Endothelial cell of umbilical vein (primary cell): ENCODE measurements at regions not wholly inside any gene's neighbourhood (a gene's known extent, or its start where the extent isn't known, plus 50 kb on each side); places are given as distances from the start of the nearest gene placed in this dataset.

Experiments used
- EZH2 ChIP-seq: IDR thresholded peaks from 2 replicates; pipeline ENCODE4 v1.6.1; 2012; ENCODE audit warnings: borderline replicate concordance, low read depth, mild to moderate bottlenecking, moderate library complexity, low read length, inconsistent platforms; ENCODE audit not compliant: severe bottlenecking
- FOS ChIP-seq: IDR thresholded peaks from 2 replicates; pipeline ENCODE4 v1.6.1; 2011; ENCODE audit warnings: mild to moderate bottlenecking, low read length, moderate library complexity, borderline replicate concordance; ENCODE audit not compliant: insufficient read depth
- MYC ChIP-seq: IDR thresholded peaks from one replicate; pipeline ENCODE4 v1.6.1; 2011; ENCODE audit warnings: mild to moderate bottlenecking, low read depth, low read length
- POLR2A ChIP-seq: IDR thresholded peaks from 2 replicates; pipeline ENCODE4 v1.6.1; 2012; ENCODE audit warnings: low read depth, mild to moderate bottlenecking, control low read depth, low read length
- POLR2AphosphoS5 ChIP-seq: IDR thresholded peaks from 2 replicates; pipeline ENCODE4 v1.6.1; 2012; ENCODE audit warnings: low read depth, mild to moderate bottlenecking, control low read depth, low read length, moderate library complexity; ENCODE audit not compliant: insufficient read depth
- TF ChIP-seq, protein P1 (sequence below), 2 donors: IDR thresholded peaks; 1 replicate in 1 of 2; 2 replicates in 1 of 2; pipeline ENCODE4 v1.5.1; 2011; ENCODE audit warnings: low read length in 2 of 2, mild to moderate bottlenecking in 2 of 2, moderate library complexity in 2 of 2, control low read depth in 1 of 2, inconsistent platforms in 1 of 2, low read depth in 1 of 2; ENCODE audit not compliant: insufficient read depth in 1 of 2; ENCODE audit errors: extremely low read depth in 1 of 2
- TF ChIP-seq, protein P2 (sequence below): IDR thresholded peaks from 2 replicates; pipeline ENCODE4 v1.6.1; 2011; ENCODE audit not compliant: insufficient read depth, insufficient read length

DNA sequence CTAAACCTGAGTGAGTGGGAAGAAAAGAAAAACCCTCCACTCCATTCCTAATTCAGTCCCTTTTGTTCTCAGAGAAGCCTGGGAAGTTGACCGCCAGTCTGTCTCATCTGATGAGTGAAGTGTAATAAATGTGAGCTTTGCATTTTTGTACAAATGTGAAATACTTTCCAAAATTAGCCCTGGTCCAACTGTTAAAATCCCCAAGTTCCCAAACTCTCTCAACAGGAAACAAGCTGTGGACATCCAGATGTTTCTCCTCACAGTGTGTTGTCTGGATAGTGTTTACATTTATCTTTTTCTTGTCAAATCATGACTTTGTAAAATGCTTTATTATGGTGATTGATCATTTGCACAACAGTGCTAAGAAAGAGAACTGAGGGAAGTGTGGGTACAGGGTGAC, 145.1 kb downstream of the TM2D1 start:
- TF ChIP-seq FOS = no peak
- TF ChIP-seq, protein P1, sequence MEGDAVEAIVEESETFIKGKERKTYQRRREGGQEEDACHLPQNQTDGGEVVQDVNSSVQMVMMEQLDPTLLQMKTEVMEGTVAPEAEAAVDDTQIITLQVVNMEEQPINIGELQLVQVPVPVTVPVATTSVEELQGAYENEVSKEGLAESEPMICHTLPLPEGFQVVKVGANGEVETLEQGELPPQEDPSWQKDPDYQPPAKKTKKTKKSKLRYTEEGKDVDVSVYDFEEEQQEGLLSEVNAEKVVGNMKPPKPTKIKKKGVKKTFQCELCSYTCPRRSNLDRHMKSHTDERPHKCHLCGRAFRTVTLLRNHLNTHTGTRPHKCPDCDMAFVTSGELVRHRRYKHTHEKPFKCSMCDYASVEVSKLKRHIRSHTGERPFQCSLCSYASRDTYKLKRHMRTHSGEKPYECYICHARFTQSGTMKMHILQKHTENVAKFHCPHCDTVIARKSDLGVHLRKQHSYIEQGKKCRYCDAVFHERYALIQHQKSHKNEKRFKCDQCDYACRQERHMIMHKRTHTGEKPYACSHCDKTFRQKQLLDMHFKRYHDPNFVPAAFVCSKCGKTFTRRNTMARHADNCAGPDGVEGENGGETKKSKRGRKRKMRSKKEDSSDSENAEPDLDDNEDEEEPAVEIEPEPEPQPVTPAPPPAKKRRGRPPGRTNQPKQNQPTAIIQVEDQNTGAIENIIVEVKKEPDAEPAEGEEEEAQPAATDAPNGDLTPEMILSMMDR (IDR thresholded peaks at IDR 0.05; ENCODE audit: extremely low read depth in 1 of 2, insufficient read depth in 1 of 2, low read depth in 1 of 2, low read length in 2 of 2) = no peak
- TF ChIP-seq EZH2 = no peak
- TF ChIP-seq, protein P2, sequence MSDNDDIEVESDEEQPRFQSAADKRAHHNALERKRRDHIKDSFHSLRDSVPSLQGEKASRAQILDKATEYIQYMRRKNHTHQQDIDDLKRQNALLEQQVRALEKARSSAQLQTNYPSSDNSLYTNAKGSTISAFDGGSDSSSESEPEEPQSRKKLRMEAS = no peak
- no peak for TF ChIP-seq POLR2AphosphoS5
- no peak for TF ChIP-seq POLR2A
- TF ChIP-seq MYC = no peak
